Endothelial cell of umbilical vein (primary cell): ENCODE measurements at regions not wholly inside any gene's neighbourhood (a gene's known extent, or its start where the extent isn't known, plus 50 kb on each side); places are given as distances from the start of the nearest gene placed in this dataset.

Source experiments
- BruUV-seq: library from RNA; stranded (reverse); fragments of 400-500 nt; replicated peaks from 2 replicates; lab custom pipeline; 2021; lab: Mats Ljungman, UMichigan
- CTCF ChIA-PET: fragments of 300-600, 350-600 bp; sonication (Branson Sonifier 250); formaldehyde crosslinking; loops from one replicate; lab custom pipeline; 2021; ENCODE audit warnings: antibody characterized with exemption, inconsistent platforms; lab: Charles Lee
- POLR2A ChIA-PET: fragments of 300-600, 350-600 bp; sonication (Branson Sonifier 250); formaldehyde crosslinking; loops from one replicate; lab custom pipeline; 2021; ENCODE audit warnings: antibody characterized with exemption, inconsistent platforms; lab: Charles Lee
- DNase-seq: peaks from one replicate; pipeline ENCODE4 v3.0.0-alpha.2; 2011; ENCODE audit warnings: low read depth, low spot score
- FAIRE-seq: peaks from 2 replicates; lab custom pipeline; 2011; peaks lifted over from hg19 to GRCh38; lab: Jason Lieb, UNC
- H2AFZ ChIP-seq: 2 replicates; pipeline ENCODE4 v1.6.0; 2012; ENCODE audit warnings: low read depth, low read length, control low read depth, inconsistent platforms
- H3K27ac ChIP-seq: 2 replicates; pipeline ENCODE4 v1.5.1; 2011; ENCODE audit warnings: low read depth, mild to moderate bottlenecking, control low read depth, low read length, moderate library complexity; ENCODE audit not compliant: insufficient read depth
- H3K27me3 ChIP-seq, 2 experiments: 2 replicates each; pipeline versions ENCODE4 v1.6.0 to v1.6.1; 2011; ENCODE audit warnings: low read length in 2 of 2, mixed read lengths in 1 of 2; ENCODE audit not compliant: control insufficient read depth in 2 of 2, insufficient read depth in 2 of 2
- H3K36me3 ChIP-seq, 2 experiments: 2 replicates in 1 of 2; 3 replicates in 1 of 2; pipeline ENCODE4 v1.5.1; 2011; ENCODE audit warnings: low read length in 2 of 2, mild to moderate bottlenecking in 1 of 2, moderate library complexity in 1 of 2; ENCODE audit not compliant: control insufficient read depth in 2 of 2, insufficient read depth in 2 of 2; ENCODE audit errors: extremely low read depth in 1 of 2
- H3K4me1 ChIP-seq: 3 replicates; pipeline ENCODE4 v1.5.1; 2011; ENCODE audit warnings: mild to moderate bottlenecking, low read length; ENCODE audit not compliant: control insufficient read depth, insufficient read depth; ENCODE audit errors: extremely low read depth
- H3K4me2 ChIP-seq: 2 replicates; pipeline ENCODE4 v1.6.1; 2011; ENCODE audit warnings: low read length, control low read depth, mixed read lengths; ENCODE audit not compliant: insufficient read depth
- H3K4me3 ChIP-seq, 3 experiments: fragments of 200-600 bp in 1 of 3; sonication (generic), shearing (Covaris generic) in 1 of 3; replicated peaks in 1 of 3; 2 replicates each; pipeline ENCODE4 v1.5.1; 2011 to 2016; ENCODE audit warnings: control low read depth in 3 of 3, low read length in 3 of 3, mild to moderate bottlenecking in 2 of 3, inconsistent platforms in 1 of 3, low read depth in 1 of 3, moderate library complexity in 1 of 3; ENCODE audit not compliant: insufficient read depth in 1 of 3
- H3K79me2 ChIP-seq: 2 replicates; pipeline ENCODE4 v1.6.0; 2012; ENCODE audit warnings: low read length, inconsistent platforms; ENCODE audit not compliant: control insufficient read depth, insufficient read depth
- H3K9ac ChIP-seq: replicated peaks from 2 replicates; pipeline ENCODE3; 2011; ENCODE audit warnings: low read length, control low read depth; ENCODE audit not compliant: insufficient read depth; ENCODE audit errors: extremely low read depth
- H3K9me1 ChIP-seq: replicated peaks from 3 replicates; pipeline ENCODE4 v1.6.0; 2011; ENCODE audit warnings: mild to moderate bottlenecking, low read length; ENCODE audit not compliant: control insufficient read depth, insufficient read depth; ENCODE audit errors: extremely low read depth
- H3K9me3 ChIP-seq: replicated peaks from 2 replicates; pipeline ENCODE4 v1.5.1; 2012; ENCODE audit warnings: low read length, inconsistent platforms; ENCODE audit not compliant: control insufficient read depth, insufficient read depth
- H4K20me1 ChIP-seq: replicated peaks from 2 replicates; pipeline ENCODE3; 2011; ENCODE audit warnings: mild to moderate bottlenecking, low read length; ENCODE audit not compliant: control insufficient read depth, insufficient read depth; ENCODE audit errors: extremely low read depth
- CTCF ChIP-seq, 2 donors: IDR thresholded peaks; 1 replicate in 1 of 2; 2 replicates in 1 of 2; pipeline ENCODE4 v1.5.1; 2011; ENCODE audit warnings: low read length in 2 of 2, mild to moderate bottlenecking in 2 of 2, moderate library complexity in 2 of 2, control low read depth in 1 of 2, inconsistent platforms in 1 of 2, low read depth in 1 of 2; ENCODE audit not compliant: insufficient read depth in 1 of 2; ENCODE audit errors: extremely low read depth in 1 of 2
- EZH2 ChIP-seq: IDR thresholded peaks from 2 replicates; pipeline ENCODE4 v1.6.1; 2012; ENCODE audit warnings: borderline replicate concordance, low read depth, mild to moderate bottlenecking, moderate library complexity, low read length, inconsistent platforms; ENCODE audit not compliant: severe bottlenecking
- FOS ChIP-seq: IDR thresholded peaks from 2 replicates; pipeline ENCODE4 v1.6.1; 2011; ENCODE audit warnings: mild to moderate bottlenecking, low read length, moderate library complexity, borderline replicate concordance; ENCODE audit not compliant: insufficient read depth
- GATA2 ChIP-seq: IDR thresholded peaks from 2 replicates; pipeline ENCODE4 v1.7.0; 2011; ENCODE audit warnings: low read depth, mild to moderate bottlenecking, moderate library complexity, mixed read lengths, low read length; ENCODE audit not compliant: insufficient read length, insufficient read depth
- JUN ChIP-seq: IDR thresholded peaks from 2 replicates; pipeline ENCODE4 v1.6.1; 2011; ENCODE audit warnings: borderline replicate concordance, low read depth; ENCODE audit not compliant: insufficient read length, insufficient read depth
- MAX ChIP-seq: IDR thresholded peaks from 2 replicates; pipeline ENCODE4 v1.6.1; 2011; ENCODE audit not compliant: insufficient read depth, insufficient read length
- MYC ChIP-seq: IDR thresholded peaks from one replicate; pipeline ENCODE4 v1.6.1; 2011; ENCODE audit warnings: mild to moderate bottlenecking, low read depth, low read length
- POLR2A ChIP-seq: IDR thresholded peaks from 2 replicates; pipeline ENCODE4 v1.6.1; 2012; ENCODE audit warnings: low read depth, mild to moderate bottlenecking, control low read depth, low read length
- POLR2AphosphoS5 ChIP-seq: IDR thresholded peaks from 2 replicates; pipeline ENCODE4 v1.6.1; 2012; ENCODE audit warnings: low read depth, mild to moderate bottlenecking, control low read depth, low read length, moderate library complexity; ENCODE audit not compliant: insufficient read depth
- dilution Hi-C: fragments of 300-500 bp; cut with MboI; formaldehyde crosslinking; loops from one replicate; pipeline ENCODE4 v1.15.0; 2019; ENCODE audit warnings: low sequenced_read_pairs; ENCODE audit not compliant: extremely low pct_ligation_motif_present
- intact Hi-C: fragments of 100-400 bp; cut with micrococcal nuclease; formaldehyde crosslinking; loops from one replicate; pipeline ENCODE4 v1.10.0; 2022

GRCh38 chr12:93202688-93203087 lies 175.0 kb upstream of the NUDT4 start:
- BruUV-seq, result no TSS peak
- Histone ChIP-seq H3K36me3 (no peaks in the 10 kb centered on the region), H4K20me1 (no peaks in the 10 kb centered on the region), H3K9ac (no peak overlapping the region), H2AFZ (no peak overlapping the region), H3K9me3 (no peaks in the 10 kb centered on the region), H3K4me2 (peak overlapping the region; percentile 42), H3K4me1 (peaks cover 22% of the 10 kb centered on the region), H3K4me3 (no peak overlapping the region), H3K27me3 (no peaks in the 10 kb centered on the region), H3K27ac (no peak overlapping the region), H3K79me2 (no peaks in the 10 kb centered on the region), H3K9me1 (no peaks in the 10 kb centered on the region)
- peak; percentile 66 for FAIRE-seq
- DNase-seq, result no peak
- intact Hi-C loops, result loop anchor here (5.0 kb wide), 1 partner anchor 175 kb away; no protein-coding TSS in a partner anchor
- TF ChIP-seq POLR2A (no peak), MYC (no peak), POLR2AphosphoS5 (no peak), CTCF (IDR thresholded peaks at IDR 0.05; ENCODE audit: extremely low read depth in 1 of 2, insufficient read depth in 1 of 2, low read depth in 1 of 2, low read length in 2 of 2) (no peak), GATA2 (no peak), FOS (no peak), EZH2 (no peak), MAX (no peak), JUN (no peak)
- ChIA-PET POLR2A (no interaction called here), CTCF (interaction anchor here (0.7 to 1.3 kb wide), 2 partner anchors 11 to 105 kb away, joined by 3 to 5 read pairs; no protein-coding TSS in a partner anchor)
- dilution Hi-C loops, result no loop called here
